ENCODE measurements at regions not wholly inside any gene's neighbourhood (a gene's known extent, or its start where the extent isn't known, plus 50 kb on each side); places are given as distances from the start of the nearest gene placed in this dataset.

DNA sequence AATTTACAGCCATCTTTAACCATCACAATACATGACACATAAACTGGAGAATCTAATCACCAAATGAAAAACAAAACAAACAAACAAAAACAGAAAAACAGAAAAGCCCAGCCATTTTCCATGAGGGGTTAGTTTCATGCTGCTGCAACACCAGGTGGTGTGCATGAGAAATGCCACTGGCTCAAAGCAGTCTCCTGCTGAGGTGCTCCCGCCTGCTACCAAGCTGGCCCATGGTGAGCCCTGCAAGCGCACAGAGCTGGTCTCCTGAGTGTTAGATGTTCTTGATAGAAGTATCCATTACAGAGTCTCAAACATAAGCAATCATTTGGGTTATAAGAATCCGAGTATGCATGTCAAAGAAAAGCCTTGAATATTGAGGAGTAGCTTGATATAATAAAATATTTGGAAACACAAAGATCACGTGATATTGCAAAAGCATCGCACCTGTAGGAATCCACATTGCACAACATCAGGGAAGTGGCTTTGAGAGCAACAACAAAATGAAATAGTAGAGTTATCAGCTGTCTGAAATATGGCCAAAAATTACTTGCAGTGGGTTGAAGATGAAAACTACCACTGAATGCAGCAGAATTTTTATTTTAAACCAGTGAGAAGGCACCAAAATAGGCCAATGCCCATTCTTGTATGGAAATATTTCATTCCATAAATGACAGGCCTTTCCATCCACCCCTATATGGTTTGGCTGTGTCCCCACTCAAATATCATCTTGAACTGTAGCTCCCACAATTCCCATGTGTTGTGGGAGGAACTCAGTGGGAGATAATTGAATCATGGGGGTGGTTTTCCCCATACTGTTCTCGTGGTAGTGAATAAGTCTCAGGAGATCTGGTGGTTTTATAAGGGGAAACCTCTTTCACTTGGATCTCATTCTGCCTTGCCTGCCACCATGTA lies 194.8 kb downstream of the SYK start:
- Histone ChIP-seq H3K4me1 (ENCODE audit: control insufficient read depth, extremely low read depth, insufficient read depth, low read length) (peaks cover 21% of the 10 kb centered on the region), H3K27me3 (ENCODE audit: control insufficient read depth in 2 of 2, insufficient read depth in 2 of 2, low read length in 2 of 2) (no peaks in the 10 kb centered on the region), H3K9me1 (replicated peaks; ENCODE audit: control insufficient read depth, extremely low read depth, insufficient read depth, low read length) (no peaks in the 10 kb centered on the region), H2AFZ (ENCODE audit: low read depth, low read length) (no peak overlapping the region), H3K36me3 (ENCODE audit: control insufficient read depth in 2 of 2, extremely low read depth in 1 of 2, insufficient read depth in 2 of 2, low read length in 2 of 2) (no peaks in the 10 kb centered on the region), H4K20me1 (replicated peaks; ENCODE audit: control insufficient read depth, extremely low read depth, insufficient read depth, low read length) (no peaks in the 10 kb centered on the region), H3K27ac (ENCODE audit: insufficient read depth, low read depth, low read length) (no peak overlapping the region), H3K4me2 (ENCODE audit: insufficient read depth, low read length) (no peak overlapping the region), H3K79me2 (ENCODE audit: control insufficient read depth, insufficient read depth, low read length) (no peaks in the 10 kb centered on the region), H3K9ac (replicated peaks; ENCODE audit: extremely low read depth, insufficient read depth, low read length) (no peak overlapping the region), H3K4me3 (replicated peaks in 1 of 3; ENCODE audit: insufficient read depth in 1 of 3, low read depth in 1 of 3, low read length in 3 of 3) (no peak overlapping the region), H3K9me3 (replicated peaks; ENCODE audit: control insufficient read depth, insufficient read depth, low read length) (no peaks in the 10 kb centered on the region)
- no peak for FAIRE-seq
- POLR2A ChIA-PET = no interaction called here
- TF ChIP-seq POLR2AphosphoS5 (IDR thresholded peaks at IDR 0.05; ENCODE audit: insufficient read depth, low read depth, low read length) (no peak), POLR2A (IDR thresholded peaks at IDR 0.05; ENCODE audit: low read depth, low read length) (no peak), JUN (IDR thresholded peaks at IDR 0.05; ENCODE audit: borderline replicate concordance, insufficient read depth, insufficient read length, low read depth) (no peak), GATA2 (IDR thresholded peaks at IDR 0.05; ENCODE audit: insufficient read depth, insufficient read length, low read depth, low read length) (no peak), FOS (IDR thresholded peaks at IDR 0.05; ENCODE audit: borderline replicate concordance, insufficient read depth, low read length) (no peak), MYC (IDR thresholded peaks at IDR 0.05; ENCODE audit: low read depth, low read length) (no peak), EZH2 (IDR thresholded peaks at IDR 0.05; ENCODE audit: borderline replicate concordance, low read depth, low read length, severe bottlenecking) (no peak)
- TF ChIP-seq, protein P1, sequence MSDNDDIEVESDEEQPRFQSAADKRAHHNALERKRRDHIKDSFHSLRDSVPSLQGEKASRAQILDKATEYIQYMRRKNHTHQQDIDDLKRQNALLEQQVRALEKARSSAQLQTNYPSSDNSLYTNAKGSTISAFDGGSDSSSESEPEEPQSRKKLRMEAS (IDR thresholded peaks at IDR 0.05; ENCODE audit: insufficient read depth, insufficient read length) = no peak
- TF ChIP-seq, protein P2, sequence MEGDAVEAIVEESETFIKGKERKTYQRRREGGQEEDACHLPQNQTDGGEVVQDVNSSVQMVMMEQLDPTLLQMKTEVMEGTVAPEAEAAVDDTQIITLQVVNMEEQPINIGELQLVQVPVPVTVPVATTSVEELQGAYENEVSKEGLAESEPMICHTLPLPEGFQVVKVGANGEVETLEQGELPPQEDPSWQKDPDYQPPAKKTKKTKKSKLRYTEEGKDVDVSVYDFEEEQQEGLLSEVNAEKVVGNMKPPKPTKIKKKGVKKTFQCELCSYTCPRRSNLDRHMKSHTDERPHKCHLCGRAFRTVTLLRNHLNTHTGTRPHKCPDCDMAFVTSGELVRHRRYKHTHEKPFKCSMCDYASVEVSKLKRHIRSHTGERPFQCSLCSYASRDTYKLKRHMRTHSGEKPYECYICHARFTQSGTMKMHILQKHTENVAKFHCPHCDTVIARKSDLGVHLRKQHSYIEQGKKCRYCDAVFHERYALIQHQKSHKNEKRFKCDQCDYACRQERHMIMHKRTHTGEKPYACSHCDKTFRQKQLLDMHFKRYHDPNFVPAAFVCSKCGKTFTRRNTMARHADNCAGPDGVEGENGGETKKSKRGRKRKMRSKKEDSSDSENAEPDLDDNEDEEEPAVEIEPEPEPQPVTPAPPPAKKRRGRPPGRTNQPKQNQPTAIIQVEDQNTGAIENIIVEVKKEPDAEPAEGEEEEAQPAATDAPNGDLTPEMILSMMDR (IDR thresholded peaks at IDR 0.05; ENCODE audit: extremely low read depth in 1 of 2, insufficient read depth in 1 of 2, low read depth in 1 of 2, low read length in 2 of 2) = no peak
- intact Hi-C loops (cut with micrococcal nuclease) (no loop called here), dilution Hi-C loops (cut with MboI; ENCODE audit: extremely low pct_ligation_motif_present, low sequenced_read_pairs) (no loop called here)
- DNase-seq (ENCODE audit: low read depth, low spot score) = no peak
- no TSS peak for BruUV-seq (replicated peaks)
- CTCF ChIA-PET = no interaction called here
